GM23338 (cell line): ENCODE measurements at regions not wholly inside any gene's neighbourhood (a gene's known extent, or its start where the extent isn't known, plus 50 kb on each side); places are given as distances from the start of the nearest gene placed in this dataset.

Experiments used
- ATAC-seq: fragments of 200-7000 bp; cut with Tn5 transposase; 3 replicates; pipeline ENCODE4 v1.9.1; 2020
- DNase-seq: peaks from one replicate; pipeline ENCODE4 v3.0.0-alpha.2; 2015; ENCODE audit warnings: low spot score
- H2AFZ ChIP-seq: fragments of 200-600 bp; sonication (generic); 2 replicates; pipeline ENCODE4 v1.8.0; 2016; ENCODE audit warnings: antibody characterized with exemption, mild to moderate bottlenecking, moderate library complexity
- H3F3A ChIP-seq: fragments of 200-600 bp; sonication (generic); replicated peaks from 2 replicates; pipeline ENCODE4 v1.8.0; 2017; ENCODE audit warnings: antibody characterized with exemption, mixed run types, low read depth
- H3K27ac ChIP-seq: fragments of 200-600 bp; sonication (generic); 2 replicates; pipeline ENCODE4 v1.6.1; 2016; ENCODE audit warnings: low read depth
- H3K27me3 ChIP-seq: fragments of 200-600 bp; sonication (generic); 2 replicates; pipeline ENCODE4 v1.8.0; 2016; ENCODE audit warnings: mild to moderate bottlenecking, mixed run types, moderate library complexity; ENCODE audit not compliant: insufficient read depth
- H3K36me3 ChIP-seq: fragments of 200-600 bp; sonication (generic); 2 replicates; pipeline ENCODE4 v1.8.0; 2016; ENCODE audit warnings: mild to moderate bottlenecking; ENCODE audit not compliant: insufficient read depth
- H3K4me1 ChIP-seq: fragments of 200-600 bp; sonication (generic); 2 replicates; pipeline ENCODE4 v1.8.0; 2016; ENCODE audit warnings: mild to moderate bottlenecking, moderate library complexity; ENCODE audit not compliant: insufficient read depth
- H3K4me2 ChIP-seq: fragments of 200-600 bp; sonication (generic); 2 replicates; pipeline ENCODE4 v1.7.1; 2017; ENCODE audit warnings: mixed run types
- H3K4me3 ChIP-seq: fragments of 200-600 bp; sonication (generic); 2 replicates; pipeline ENCODE4 v1.6.1; 2016; ENCODE audit warnings: mixed run types
- H3K79me2 ChIP-seq: fragments of 200-600 bp; sonication (generic); replicated peaks from 2 replicates; pipeline ENCODE4 v1.8.0; 2017; ENCODE audit warnings: mild to moderate bottlenecking; ENCODE audit not compliant: insufficient read depth
- H3K9me2 ChIP-seq: fragments of 200-600 bp; sonication (generic); 2 replicates; pipeline ENCODE4 v1.8.0; 2017; ENCODE audit not compliant: insufficient read depth
- H4K20me1 ChIP-seq: fragments of 200-600 bp; sonication (generic); replicated peaks from 2 replicates; pipeline ENCODE4 v1.8.0; 2017; ENCODE audit warnings: mild to moderate bottlenecking; ENCODE audit not compliant: insufficient read depth
- H3K27ac Mint-ChIP-seq: 2 replicates; pipeline ENCODE4 v1.8.0; 2020; ENCODE audit warnings: inconsistent platforms, mild to moderate bottlenecking, moderate library complexity, mixed read lengths
- H3K27me3 Mint-ChIP-seq: 3 replicates; pipeline ENCODE4 v1.8.0; 2022; ENCODE audit warnings: low read depth, mild to moderate bottlenecking, moderate library complexity, mixed read lengths, inconsistent platforms; ENCODE audit not compliant: insufficient read depth, poor library complexity
- H3K36me3 Mint-ChIP-seq: 3 replicates; pipeline ENCODE4 v1.8.0; 2021; ENCODE audit warnings: low read depth, mild to moderate bottlenecking, inconsistent platforms, moderate library complexity, mixed read lengths
- H3K4me1 Mint-ChIP-seq: 3 replicates; pipeline ENCODE4 v1.8.0; 2020; ENCODE audit warnings: mild to moderate bottlenecking, inconsistent platforms, mixed read lengths
- H3K4me3 Mint-ChIP-seq: 3 replicates; pipeline ENCODE4 v1.8.0; 2021; ENCODE audit warnings: moderate library complexity, mild to moderate bottlenecking, inconsistent platforms, mixed read lengths
- H3K9me3 Mint-ChIP-seq: 3 replicates; pipeline ENCODE4 v1.8.0; 2020; ENCODE audit warnings: moderate library complexity, mild to moderate bottlenecking, inconsistent platforms, mixed read lengths
- CREB1 ChIP-seq: fragments of 250-450 bp; sonication (Bioruptor Pico); IDR thresholded peaks from 2 replicates; pipeline ENCODE4 v1.5.0; 2020; ENCODE audit warnings: low read depth, mild to moderate bottlenecking, moderate library complexity
- CTCF ChIP-seq, 2 experiments: fragments of 200-600 bp in 1 of 2; sonication (generic) in 1 of 2; conservative IDR thresholded peaks; 2 replicates each; pipeline versions ENCODE4 v1.5.1 to v1.6.1; 2016 to 2017; ENCODE audit warnings: antibody characterized with exemption in 2 of 2, low read depth in 2 of 2, mild to moderate bottlenecking in 2 of 2, moderate library complexity in 1 of 2
- ETS1 ChIP-seq: IDR thresholded peaks from 2 replicates; pipeline ENCODE4 v1.6.1; 2016; ENCODE audit warnings: antibody characterized with exemption
- EZH2 ChIP-seq: fragments of 200-600 bp; sonication (generic); IDR thresholded peaks from one replicate; pipeline ENCODE4 v1.8.0; 2017; ENCODE audit warnings: antibody characterized with exemption, mild to moderate bottlenecking, low read depth; ENCODE audit not compliant: unreplicated experiment
- EZH2phosphoT487 ChIP-seq: fragments of 200-600 bp; sonication (generic); IDR thresholded peaks from one replicate; pipeline ENCODE4 v1.8.1; 2018; ENCODE audit warnings: antibody characterized with exemption; ENCODE audit not compliant: unreplicated experiment
- JUNB ChIP-seq: IDR thresholded peaks from one replicate; pipeline ENCODE4 v1.6.1; 2016; ENCODE audit warnings: antibody characterized with exemption; ENCODE audit not compliant: unreplicated experiment
- NANOG ChIP-seq: IDR thresholded peaks from 2 replicates; pipeline ENCODE4 v1.6.1; 2016; ENCODE audit warnings: antibody characterized with exemption, borderline replicate concordance
- POLR2AphosphoS5 ChIP-seq: IDR thresholded peaks from 2 replicates; pipeline ENCODE4 v1.6.1; 2016; ENCODE audit warnings: antibody characterized with exemption, low read depth
- REST ChIP-seq: IDR thresholded peaks from one replicate; pipeline ENCODE4 v1.6.1; 2018; ENCODE audit warnings: antibody characterized with exemption; ENCODE audit not compliant: unreplicated experiment
- STAT1 ChIP-seq: IDR thresholded peaks from one replicate; pipeline ENCODE4 v1.6.1; 2016; ENCODE audit warnings: antibody characterized with exemption; ENCODE audit not compliant: unreplicated experiment
- ZNF114 ChIP-seq: fragments of 250-450 bp; sonication (Bioruptor Pico); IDR thresholded peaks from 2 replicates; pipeline ENCODE4 v1.5.0; 2020; ENCODE audit warnings: mild to moderate bottlenecking, moderate library complexity
- ZNF331 ChIP-seq: fragments of 250-450 bp; sonication (Bioruptor Pico); IDR thresholded peaks from 2 replicates; pipeline ENCODE4 v1.5.0; 2020; ENCODE audit warnings: low read depth, mild to moderate bottlenecking, moderate library complexity
- ZNF462 ChIP-seq: fragments of 250-450 bp; sonication (Bioruptor Pico); IDR thresholded peaks from 2 replicates; pipeline ENCODE4 v1.5.0; 2020; ENCODE audit warnings: mild to moderate bottlenecking, moderate library complexity

GRCh38 chr1:41983451-41983850 is 64.7 kb upstream of the HIVEP3 start:
- Mint-ChIP-seq H3K4me3 (no peak overlapping the region), H3K36me3 (no peaks in the 10 kb centered on the region), H3K27me3 (peaks cover 7% of the 10 kb centered on the region), H3K27ac (no peak overlapping the region), H3K9me3 (no peaks in the 10 kb centered on the region; the same call in 2 of the 3 replicates), H3K4me1 (peaks cover 15% of the 10 kb centered on the region)
- no peak overlapping the region for H2AFZ ChIP-seq
- no peaks in the 10 kb centered on the region for H4K20me1 ChIP-seq
- DNase-seq = no peak
- peaks cover 14% of the 10 kb centered on the region for H3K4me1 ChIP-seq
- H3K4me3 ChIP-seq = no peak overlapping the region
- H3K27me3 ChIP-seq = no peaks in the 10 kb centered on the region
- H3K79me2 ChIP-seq = no peaks in the 10 kb centered on the region
- no peak overlapping the region for H3K27ac ChIP-seq
- H3K36me3 ChIP-seq = no peaks in the 10 kb centered on the region
- no peak for TF ChIP-seq STAT1
- no peak for TF ChIP-seq ZNF331 (CRISPR knock-in tag)
- no peak for TF ChIP-seq ZNF114 (CRISPR knock-in tag)
- no peak for TF ChIP-seq NANOG
- no peak for TF ChIP-seq EZH2
- no peak for TF ChIP-seq POLR2AphosphoS5
- TF ChIP-seq EZH2phosphoT487 = no peak
- TF ChIP-seq CTCF (conservative IDR thresholded peaks at IDR 0.05; ENCODE audit: low read depth in 2 of 2) = no peak
- TF ChIP-seq ZNF462 (CRISPR knock-in tag) = no peak
- no peak for TF ChIP-seq REST
- TF ChIP-seq JUNB = no peak
- no peak for TF ChIP-seq CREB1 (CRISPR knock-in tag)
- TF ChIP-seq ETS1 = no peak
- no peak overlapping the region for H3K4me2 ChIP-seq
- H3F3A ChIP-seq = no peaks in the 10 kb centered on the region
- ATAC-seq = no peak
- H3K9me2 ChIP-seq = no peaks in the 10 kb centered on the region
